NCI-H2227 treated with DMSO at 0.1 percent for 48 hours (cell line): ENCODE measurements at regions not wholly inside any gene's neighbourhood (a gene's known extent, or its start where the extent isn't known, plus 50 kb on each side); places are given as distances from the start of the nearest gene placed in this dataset.

Experiments
- DNase-seq: peaks from one replicate; lab custom pipeline; 2025; lab: John Stamatoyannopoulos, UW

DNA sequence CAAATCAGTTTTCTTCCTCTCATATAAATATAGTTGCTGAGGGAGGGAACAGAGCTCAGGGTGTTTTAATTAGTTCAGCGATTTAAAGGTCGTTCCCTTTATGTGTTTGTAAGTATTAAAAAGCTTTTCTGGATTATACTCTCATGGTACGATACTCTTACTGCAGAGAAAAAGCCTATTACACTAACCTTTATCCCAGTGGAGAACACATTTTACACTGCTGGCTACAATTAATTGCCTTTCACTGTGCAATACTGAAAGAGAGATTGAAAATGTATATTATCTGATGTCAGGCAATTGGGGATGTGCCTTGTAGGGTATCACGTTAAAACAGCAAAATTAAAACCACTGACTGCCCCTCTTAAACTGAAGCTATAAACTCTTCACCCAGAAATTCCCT lies 526.9 kb upstream of the SGCG start:
- DNase-seq, result no peak

- DNase-seq, result no peak
Measured at GRCh38 chr13:22655106-22655852, 525.5 kb upstream of the SGCG start.

GRCh38 chr13:22662771-22663170 lies 518.0 kb upstream of the SGCG start:
- DNase-seq, result no peak

DNA sequence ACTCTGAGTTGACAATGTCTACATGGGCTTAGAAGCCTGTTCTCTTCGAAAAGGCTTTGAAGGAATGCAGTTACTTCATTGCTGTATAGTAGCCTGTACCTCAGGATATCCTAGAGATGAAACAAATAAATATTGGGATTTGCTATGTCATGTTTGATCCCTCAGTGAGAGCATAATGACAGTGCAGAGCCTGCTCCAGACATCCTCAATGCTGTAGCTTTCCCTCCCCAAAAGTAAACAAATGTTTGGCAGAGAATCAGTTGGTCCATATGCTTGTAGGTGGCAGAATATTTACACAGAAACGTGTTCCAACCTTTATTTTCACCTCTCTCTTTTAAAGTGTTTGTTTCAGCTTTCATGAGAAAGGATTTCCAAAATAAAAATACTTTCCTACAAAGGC lies 515.3 kb upstream of the SGCG start:
- DNase-seq, result no peak

GRCh38 chr13:22690756-22691155 lies 490.0 kb upstream of the SGCG start:
- DNase-seq, result no peak

GRCh38 chr13:22693691-22694090 lies 487.1 kb upstream of the SGCG start:
- no peak for DNase-seq

DNA sequence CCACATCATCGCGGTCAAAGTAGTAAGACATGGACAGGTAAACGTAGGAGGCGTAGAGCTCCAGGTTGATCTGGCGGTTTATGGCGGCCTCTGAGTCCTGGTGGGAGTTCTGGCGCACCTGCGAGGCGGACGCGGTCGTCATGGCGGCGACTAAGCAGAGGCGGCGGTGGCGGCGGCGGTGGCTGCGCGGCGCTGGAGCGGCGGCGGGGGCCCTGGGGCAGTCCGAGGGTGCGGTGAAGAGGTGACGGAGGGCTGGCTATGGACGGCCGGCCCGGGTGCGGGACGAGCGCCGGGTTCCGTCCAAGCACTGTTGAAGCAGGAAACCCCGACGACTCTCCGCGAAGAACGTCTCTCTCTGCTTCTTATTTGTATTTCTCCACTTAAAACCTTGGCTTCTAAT lies 484.3 kb upstream of the SGCG start:
- DNase-seq, result no peak

DNA sequence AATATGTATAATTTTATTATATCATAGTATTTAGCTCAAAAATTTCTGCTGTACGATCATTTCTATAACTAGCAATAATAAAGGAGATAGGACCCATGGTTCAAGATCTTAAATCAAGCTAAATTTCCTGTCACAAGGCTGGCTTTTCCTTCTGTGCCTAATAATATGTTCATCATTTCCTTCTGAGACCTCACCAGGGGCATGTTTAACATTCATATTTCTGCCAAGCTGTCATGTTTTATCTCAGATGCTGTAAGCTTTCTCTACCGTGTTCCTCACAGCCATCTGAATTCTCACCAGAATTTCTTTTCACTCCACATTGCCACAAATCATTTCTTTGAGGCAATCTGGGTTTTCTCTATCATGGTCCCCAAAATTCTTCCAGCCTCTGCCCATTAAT lies 482.3 kb upstream of the SGCG start:
- DNase-seq, result no peak

DNA sequence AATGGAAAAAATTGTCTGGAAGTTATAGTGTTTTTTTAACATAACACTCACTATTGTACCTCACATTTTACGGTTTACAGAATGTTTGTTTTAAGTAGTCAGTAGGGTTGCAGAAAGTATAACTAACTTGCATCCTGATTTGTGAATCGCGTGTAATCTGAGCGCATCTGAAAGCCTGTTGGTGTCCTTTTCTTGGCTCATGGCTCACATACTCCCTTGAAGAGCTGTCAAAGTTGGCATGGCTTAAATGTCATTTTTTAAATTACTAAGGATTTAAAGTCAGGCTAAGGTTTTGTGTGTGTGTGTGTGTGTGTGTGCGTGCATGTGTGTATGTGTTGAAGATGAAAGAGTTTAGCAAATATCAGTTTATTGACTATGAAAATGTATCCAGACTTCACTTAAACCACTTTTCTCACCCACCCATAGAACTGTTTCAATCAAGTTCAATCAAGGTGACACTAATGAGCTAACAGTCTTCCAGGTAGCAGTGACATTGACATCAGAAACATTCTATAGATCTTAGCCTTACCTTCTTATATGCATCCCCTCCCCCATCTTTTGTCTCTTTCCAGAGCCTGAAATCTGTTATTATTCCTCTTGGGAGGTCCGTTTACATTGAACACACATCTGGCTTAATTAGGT lies 480.4 kb upstream of the SGCG start:
- no peak for DNase-seq

DNA sequence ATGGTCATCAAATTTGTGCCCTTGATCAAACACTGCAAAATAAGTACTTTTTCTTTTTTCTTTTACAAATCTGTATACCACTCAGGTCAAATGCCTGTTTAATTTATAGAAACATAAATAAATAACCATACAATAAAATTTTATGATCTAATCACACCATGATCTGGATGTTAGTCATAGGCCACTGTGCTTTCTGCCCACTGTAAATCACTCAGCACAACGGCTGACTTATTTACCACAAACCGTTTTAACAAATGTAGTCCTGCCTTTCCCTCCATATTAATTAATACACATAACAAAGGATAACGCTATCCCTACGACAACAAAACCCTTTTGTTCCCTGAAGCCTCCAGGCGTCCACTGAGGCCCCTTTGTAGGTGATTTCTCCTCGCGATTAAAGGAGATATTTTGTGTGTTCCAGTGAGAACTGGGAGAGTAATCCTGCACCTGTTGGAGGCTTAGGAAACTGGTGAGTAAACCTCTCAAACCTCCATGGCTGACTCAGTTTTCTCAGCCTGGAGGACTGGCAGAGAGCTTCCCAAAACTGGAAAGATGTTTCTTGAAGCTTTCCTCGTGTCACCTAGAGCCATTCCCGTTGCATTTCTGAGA lies 477.1 kb upstream of the SGCG start:
- no peak for DNase-seq

DNA sequence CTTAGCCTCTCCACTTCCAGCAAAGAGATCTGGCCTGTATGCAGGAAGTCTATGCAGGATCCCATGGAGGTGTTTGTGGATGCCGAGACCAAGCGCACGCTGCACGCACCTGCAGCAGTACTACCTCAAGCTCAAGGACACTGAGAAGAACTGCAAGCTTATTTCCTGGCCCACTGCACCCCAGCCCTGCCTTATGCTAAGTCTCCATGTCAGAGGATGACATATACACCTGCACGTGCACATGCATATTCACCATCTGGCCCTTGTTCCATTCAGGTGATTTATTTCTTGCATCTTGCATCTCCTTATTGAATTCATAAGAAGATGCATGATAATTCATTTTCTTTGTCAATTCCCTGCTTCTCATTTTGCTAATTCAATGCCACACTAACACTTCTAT lies 472.8 kb upstream of the SGCG start:
- DNase-seq, result no peak

DNA sequence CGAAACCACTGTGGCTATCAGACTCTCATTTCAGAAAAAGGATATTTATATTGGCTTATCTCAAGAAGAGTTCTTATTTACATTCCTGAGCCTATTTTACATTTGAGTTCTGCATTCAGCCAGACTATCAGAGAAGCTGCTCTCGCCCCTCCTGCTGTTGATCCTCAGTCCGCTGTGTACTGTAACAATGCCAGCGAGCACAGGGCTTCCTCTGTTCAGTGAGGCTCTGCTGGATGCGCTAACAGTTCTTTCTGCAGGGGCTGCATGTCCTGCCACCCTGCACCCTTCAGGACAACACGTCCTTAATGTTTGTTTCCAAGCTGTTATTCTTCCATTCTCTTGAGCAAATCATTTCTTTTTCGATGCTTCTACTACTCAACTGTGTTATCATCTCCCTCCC lies 463.7 kb upstream of the SGCG start:
- no peak for DNase-seq

GRCh38 chr13:22726726-22727125 lies 454.1 kb upstream of the SGCG start:
- no peak for DNase-seq

GRCh38 chr13:22735011-22735995 lies 445.5 kb upstream of the SGCG start:
- no peak for DNase-seq

DNA sequence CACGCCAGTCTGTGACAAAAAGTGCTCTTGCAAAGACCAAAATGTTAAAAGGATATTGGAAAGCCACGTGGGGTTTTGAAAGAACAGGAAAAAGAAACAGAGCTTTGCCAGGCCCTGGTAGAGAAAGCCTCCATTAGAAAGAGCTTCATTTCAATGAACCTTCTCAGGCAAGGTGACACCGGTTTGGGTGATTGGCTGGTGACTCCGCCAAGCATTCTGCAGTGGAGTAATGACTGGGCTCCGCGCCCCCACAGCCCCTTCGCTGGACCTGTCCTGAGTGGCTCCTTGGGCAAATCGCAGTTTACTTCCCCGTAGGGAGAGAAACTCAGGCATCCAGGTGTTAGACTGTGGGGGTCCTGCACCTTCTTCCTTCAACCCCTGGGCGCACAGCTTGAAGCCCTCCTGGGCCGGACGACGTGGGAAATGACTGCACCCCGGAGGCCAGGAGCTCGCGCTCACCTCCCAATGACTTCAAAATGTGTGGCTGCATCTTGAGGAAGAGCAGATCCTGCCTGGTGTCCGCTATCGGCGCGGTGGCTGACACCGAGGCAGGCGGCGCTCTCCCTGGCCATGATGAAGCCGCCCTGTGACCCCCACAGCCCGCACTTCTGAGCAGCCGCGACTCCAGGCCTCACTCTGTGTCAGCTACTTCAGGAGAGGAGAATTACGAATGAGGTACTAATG lies 444.6 kb upstream of the SGCG start:
- DNase-seq, result no peak

DNA sequence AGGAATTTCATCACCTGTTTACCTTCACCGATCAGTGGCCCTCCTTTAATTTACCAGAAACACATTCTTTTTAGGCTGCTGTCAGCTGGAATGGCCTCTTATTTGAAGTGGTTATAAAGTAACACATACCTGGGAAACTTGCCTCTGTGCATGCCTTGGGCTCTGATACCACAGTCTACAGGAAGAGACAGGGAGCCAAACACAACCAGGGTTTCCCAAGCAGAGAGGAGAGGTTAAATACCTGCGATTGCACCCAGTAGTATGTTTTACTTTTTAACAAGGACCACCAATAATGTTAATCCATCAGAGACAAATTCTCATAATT lies 444.0 kb upstream of the SGCG start:
- no peak for DNase-seq

DNA sequence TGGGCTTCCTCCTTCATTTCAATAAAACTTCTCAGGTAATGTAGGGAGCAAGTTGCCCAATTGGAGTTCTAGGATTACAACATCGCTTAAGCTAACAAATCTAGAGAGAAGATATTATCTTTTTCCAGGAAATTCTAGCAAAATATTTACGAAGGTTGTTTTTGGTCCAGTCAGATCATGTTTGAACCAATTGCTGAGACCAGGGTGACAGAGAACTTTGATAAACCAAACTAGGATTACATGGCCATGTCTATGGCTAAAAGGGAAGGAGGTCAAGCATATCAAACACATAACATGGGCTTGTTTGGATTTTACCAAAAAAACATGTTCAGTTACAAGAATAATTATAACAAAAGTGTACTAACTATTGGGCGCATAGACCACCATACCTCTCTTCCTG lies 442.4 kb upstream of the SGCG start:
- no peak for DNase-seq

DNA sequence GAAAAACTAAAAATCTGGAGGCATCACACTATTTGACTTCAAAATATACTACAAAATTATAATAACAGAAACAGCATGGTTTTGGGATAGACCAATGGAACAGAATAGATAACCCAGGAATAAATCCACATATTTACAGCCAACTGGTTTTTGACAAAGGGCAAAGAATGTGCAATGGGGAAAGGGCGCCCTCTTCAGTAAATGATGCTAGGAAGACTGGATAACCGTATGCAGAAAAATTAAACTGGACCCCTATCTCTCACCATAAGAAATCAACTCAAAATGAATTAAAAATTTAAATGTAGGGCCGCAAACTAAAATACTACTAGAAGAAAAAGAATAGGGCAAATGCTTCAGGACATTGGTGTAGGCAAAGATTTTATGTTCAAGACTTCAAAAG lies 440.5 kb upstream of the SGCG start:
- no peak for DNase-seq

DNA sequence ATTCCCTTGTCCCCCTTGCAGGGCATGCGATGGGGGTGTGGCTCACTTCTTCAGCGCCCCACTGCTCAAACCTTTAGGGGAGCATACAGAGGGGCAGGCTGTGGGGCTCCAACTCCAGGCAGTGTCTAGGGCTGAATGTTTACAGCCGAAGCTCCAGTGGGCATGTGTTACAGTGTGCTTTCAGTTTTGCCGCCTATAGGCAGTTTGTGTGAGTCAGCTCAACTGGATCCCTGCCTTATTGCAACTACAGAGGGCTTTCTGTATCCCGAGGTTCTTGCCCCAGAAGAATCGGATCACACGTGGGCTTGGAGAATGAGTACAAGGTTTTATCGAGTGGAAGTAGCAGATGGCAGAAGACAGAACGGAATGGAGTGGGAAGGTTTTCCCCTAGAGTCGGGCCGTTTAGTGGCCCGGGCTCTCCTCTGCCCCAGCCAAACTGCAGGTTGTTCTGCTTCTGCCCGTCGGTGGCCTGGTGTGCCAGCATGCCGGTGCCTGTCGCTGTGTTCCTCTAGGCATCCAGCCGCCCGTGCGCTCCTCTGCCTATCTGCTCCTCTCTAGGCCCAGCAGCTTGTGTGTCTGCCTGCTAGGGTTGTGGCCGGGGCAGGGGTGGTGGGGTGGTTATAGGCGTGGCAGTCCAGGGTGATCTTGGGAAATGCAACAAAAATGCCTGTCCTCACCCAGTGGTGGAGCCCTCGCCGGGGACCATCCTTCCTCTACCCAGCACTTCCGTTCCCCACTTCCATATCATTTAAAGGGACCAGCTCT lies 435.9 kb upstream of the SGCG start:
- no peak for DNase-seq

- DNase-seq, result no peak
Measured at GRCh38 chr13:22748866-22749577, 431.8 kb upstream of the SGCG start.

DNA sequence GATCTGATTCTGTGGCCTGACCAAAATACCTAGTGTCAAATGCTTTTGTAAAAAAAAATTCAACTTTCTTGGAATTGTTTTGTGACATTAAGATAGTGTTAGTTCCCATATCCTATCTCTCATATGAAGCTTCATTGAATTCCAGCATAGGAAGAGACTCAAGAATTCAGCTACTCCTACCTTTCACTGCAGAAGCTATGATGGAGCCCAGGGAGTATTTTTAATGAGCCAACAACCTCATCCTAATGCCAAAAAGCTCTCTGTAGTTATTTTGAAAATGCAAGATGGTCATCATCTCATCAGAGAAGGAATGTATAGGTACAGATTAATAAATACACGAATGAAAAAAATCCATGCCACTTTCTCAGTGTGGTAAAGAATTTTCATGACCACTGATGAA lies 431.2 kb upstream of the SGCG start:
- DNase-seq, result no peak
